ENCODE measurements at regions not wholly inside any gene's neighbourhood (a gene's known extent, or its start where the extent isn't known, plus 50 kb on each side); places are given as distances from the start of the nearest gene placed in this dataset.

GRCh38 chr3:132787616-132788300 lies 65.5 kb upstream of the NPHP3 start:
- no TSS peak for BruUV-seq (replicated peaks)
- Mint-ChIP-seq H3K4me3 (ENCODE audit: unreplicated experiment) (no peak overlapping the region), H3K27me3 (ENCODE audit: insufficient read depth, unreplicated experiment) (peaks cover 15% of the 10 kb centered on the region), H3K9me3 (ENCODE audit: unreplicated experiment) (no peaks in the 10 kb centered on the region), H3K4me1 (ENCODE audit: low read depth, unreplicated experiment) (no peaks in the 10 kb centered on the region), H3K36me3 (ENCODE audit: insufficient read depth, unreplicated experiment) (no peaks in the 10 kb centered on the region), H3K27ac (ENCODE audit: unreplicated experiment) (no peak overlapping the region)
- H3K36me3 ChIP-seq (ENCODE audit: control insufficient read depth, insufficient read depth, low read length) = no peaks in the 10 kb centered on the region
- TF ChIP-seq CTCF (IDR thresholded peaks at IDR 0.05; ENCODE audit: insufficient read depth in 1 of 2, low read depth in 1 of 2, low read length in 1 of 2, severe bottlenecking in 1 of 2, unreplicated experiment in 1 of 2) = no peak
- H3K9me3 ChIP-seq = no peaks in the 10 kb centered on the region
- no peak overlapping the region for H3K4me3 ChIP-seq (ENCODE audit: low read depth, low read length)
- intact Hi-C loops (cut with micrococcal nuclease; ENCODE audit: unreplicated experiment) = no loop called here
- ChIA-PET POLR2A (no interaction called here), CTCF (no interaction called here)
- H3K27me3 ChIP-seq (replicated peaks; ENCODE audit: control insufficient read depth, insufficient read depth, low read length) = peaks cover 2% of the 10 kb centered on the region; the same call in 1 of the 2 replicates
- H3K4me1 ChIP-seq = no peaks in the 10 kb centered on the region
- no peak for DNase-seq

- Mint-ChIP-seq H3K9me3 (ENCODE audit: unreplicated experiment) (no peaks in the 10 kb centered on the region), H3K4me1 (ENCODE audit: low read depth, unreplicated experiment) (no peaks in the 10 kb centered on the region), H3K27me3 (ENCODE audit: insufficient read depth, unreplicated experiment) (peaks cover 16% of the 10 kb centered on the region), H3K4me3 (ENCODE audit: unreplicated experiment) (no peak overlapping the region), H3K36me3 (ENCODE audit: insufficient read depth, unreplicated experiment) (no peaks in the 10 kb centered on the region), H3K27ac (ENCODE audit: unreplicated experiment) (no peak overlapping the region)
- ChIA-PET POLR2A (no interaction called here), CTCF (no interaction called here)
- no TSS peak for BruUV-seq (replicated peaks)
- intact Hi-C loops (cut with micrococcal nuclease; ENCODE audit: unreplicated experiment) = no loop called here
- Histone ChIP-seq H3K27me3 (replicated peaks; ENCODE audit: control insufficient read depth, insufficient read depth, low read length) (no peaks in the 10 kb centered on the region), H3K4me1 (no peaks in the 10 kb centered on the region), H3K9me3 (no peaks in the 10 kb centered on the region), H3K4me3 (ENCODE audit: low read depth, low read length) (no peak overlapping the region), H3K36me3 (ENCODE audit: control insufficient read depth, insufficient read depth, low read length) (no peaks in the 10 kb centered on the region)
- no peak for DNase-seq
- no peak for TF ChIP-seq CTCF (IDR thresholded peaks at IDR 0.05; ENCODE audit: insufficient read depth in 1 of 2, low read depth in 1 of 2, low read length in 1 of 2, severe bottlenecking in 1 of 2, unreplicated experiment in 1 of 2)
Observed at GRCh38 chr3:132786890-132787289, 64.7 kb upstream of the NPHP3 start.

- Mint-ChIP-seq H3K9me3 (ENCODE audit: unreplicated experiment) (no peaks in the 10 kb centered on the region), H3K27ac (ENCODE audit: unreplicated experiment) (no peak overlapping the region), H3K27me3 (ENCODE audit: insufficient read depth, unreplicated experiment) (peaks cover 5% of the 10 kb centered on the region), H3K36me3 (ENCODE audit: insufficient read depth, unreplicated experiment) (no peaks in the 10 kb centered on the region), H3K4me3 (ENCODE audit: unreplicated experiment) (no peak overlapping the region), H3K4me1 (ENCODE audit: low read depth, unreplicated experiment) (no peaks in the 10 kb centered on the region)
- TF ChIP-seq CTCF (IDR thresholded peaks at IDR 0.05; ENCODE audit: insufficient read depth in 1 of 2, low read depth in 1 of 2, low read length in 1 of 2, severe bottlenecking in 1 of 2, unreplicated experiment in 1 of 2) = no peak
- no peaks in the 10 kb centered on the region for H3K4me1 ChIP-seq
- H3K4me3 ChIP-seq (ENCODE audit: low read depth, low read length) = no peak overlapping the region
- H3K9me3 ChIP-seq = no peaks in the 10 kb centered on the region
- no TSS peak for BruUV-seq (replicated peaks)
- POLR2A ChIA-PET = no interaction called here
- DNase-seq = no peak
- H3K27me3 ChIP-seq (replicated peaks; ENCODE audit: control insufficient read depth, insufficient read depth, low read length) = no peaks in the 10 kb centered on the region
- CTCF ChIA-PET = no interaction called here
- no peaks in the 10 kb centered on the region for H3K36me3 ChIP-seq (ENCODE audit: control insufficient read depth, insufficient read depth, low read length)
- intact Hi-C loops (cut with micrococcal nuclease; ENCODE audit: unreplicated experiment) = no loop called here
Observed at GRCh38 chr3:132785292-132785691, 63.1 kb upstream of the NPHP3 start.

Data from Caco-2 (cell line).